Colonic mucosa (tissue), 4 donors: ENCODE measurements at regions not wholly inside any gene's neighbourhood (a gene's known extent, or its start where the extent isn't known, plus 50 kb on each side); places are given as distances from the start of the nearest gene placed in this dataset.

Source experiments
- DNase-seq: peaks from one replicate; pipeline ENCODE4 v3.0.0-alpha.2; 2020
- H3K27ac ChIP-seq: fragments of 200-600 bp; one replicate; pipeline ENCODE4 v1.8.0; 2021
- H3K27me3 ChIP-seq: fragments of 200-600 bp; one replicate; pipeline ENCODE4 v1.8.0; 2021
- H3K36me3 ChIP-seq: fragments of 200-600 bp; one replicate; pipeline ENCODE4 v1.8.0; 2021
- H3K4me1 ChIP-seq: fragments of 200-600 bp; one replicate; pipeline ENCODE4 v1.8.0; 2021; ENCODE audit warnings: mild to moderate bottlenecking
- H3K4me3 ChIP-seq: fragments of 200-600 bp; one replicate; pipeline ENCODE4 v1.8.0; 2021
- H3K9ac ChIP-seq, 2 donors: one replicate each; pipeline ENCODE4 v1.7.0; 2013; ENCODE audit warnings: control low read depth in 2 of 2, low read depth in 2 of 2, low read length in 2 of 2
- H3K9me3 ChIP-seq: fragments of 200-600 bp; one replicate; pipeline ENCODE4 v1.8.0; 2021
- CTCF ChIP-seq: fragments of 200-600 bp; IDR thresholded peaks from one replicate; pipeline ENCODE4 v1.8.0; 2022; ENCODE audit warnings: antibody characterized with exemption, mild to moderate bottlenecking
- intact Hi-C: fragments of 100-400 bp; cut with DNase I; formaldehyde crosslinking; loops from one replicate; pipeline ENCODE4 v1.14.1; 2022
- donor health status: healthy.
- donor health status: DM: no; HTN: no; CAD: no.
- donor health status: DM: no; HTN: no; CAD: no.

GRCh38 chr3:98972155-98972554 is 70.7 kb upstream of the DCBLD2 start:
- TF ChIP-seq CTCF: no peak
- DNase-seq: no peak
- Histone ChIP-seq H3K9ac (no peak overlapping the region), H3K4me1 (no peaks in the 10 kb centered on the region), H3K27me3 (no peaks in the 10 kb centered on the region), H3K4me3 (no peak overlapping the region), H3K9me3 (no peaks in the 10 kb centered on the region), H3K36me3 (no peaks in the 10 kb centered on the region), H3K27ac (no peak overlapping the region)
- intact Hi-C loops: no loop called here

- Histone ChIP-seq H3K9ac (no peak overlapping the region), H3K36me3 (no peaks in the 10 kb centered on the region), H3K9me3 (no peaks in the 10 kb centered on the region), H3K27ac (no peak overlapping the region), H3K4me3 (no peak overlapping the region), H3K4me1 (no peaks in the 10 kb centered on the region), H3K27me3 (no peaks in the 10 kb centered on the region)
- DNase-seq: no peak
- intact Hi-C loops: no loop called here
- no peak for TF ChIP-seq CTCF
Measured at GRCh38 chr3:98971169-98971681, 69.7 kb upstream of the DCBLD2 start.

- Histone ChIP-seq H3K9ac (no peak overlapping the region), H3K27me3 (no peaks in the 10 kb centered on the region), H3K27ac (no peak overlapping the region), H3K4me3 (no peak overlapping the region), H3K36me3 (no peaks in the 10 kb centered on the region), H3K9me3 (no peaks in the 10 kb centered on the region), H3K4me1 (no peaks in the 10 kb centered on the region)
- intact Hi-C loops: no loop called here
- no peak for TF ChIP-seq CTCF
- DNase-seq: no peak
Measured at GRCh38 chr3:98969295-98969694, 67.8 kb upstream of the DCBLD2 start.

GRCh38 chr3:98968824-98969223 is 67.3 kb upstream of the DCBLD2 start:
- no peak overlapping the region for H3K27ac ChIP-seq
- H3K36me3 ChIP-seq: no peaks in the 10 kb centered on the region
- H3K27me3 ChIP-seq: no peaks in the 10 kb centered on the region
- H3K9me3 ChIP-seq: no peaks in the 10 kb centered on the region
- intact Hi-C loops: no loop called here
- no peak for TF ChIP-seq CTCF
- H3K4me3 ChIP-seq: no peak overlapping the region
- no peak for DNase-seq
- no peaks in the 10 kb centered on the region for H3K4me1 ChIP-seq
- no peak overlapping the region for H3K9ac ChIP-seq

- Histone ChIP-seq H3K36me3 (no peaks in the 10 kb centered on the region), H3K27ac (no peak overlapping the region), H3K9me3 (no peaks in the 10 kb centered on the region), H3K9ac (no peak overlapping the region), H3K4me3 (no peak overlapping the region), H3K27me3 (no peaks in the 10 kb centered on the region), H3K4me1 (no peaks in the 10 kb centered on the region)
- intact Hi-C loops: no loop called here
- no peak for TF ChIP-seq CTCF
- DNase-seq: no peak
Measured at GRCh38 chr3:98968347-98968746, 66.9 kb upstream of the DCBLD2 start.

- H3K9ac ChIP-seq: no peak overlapping the region
- H3K4me1 ChIP-seq: no peaks in the 10 kb centered on the region
- H3K27me3 ChIP-seq: no peaks in the 10 kb centered on the region
- H3K9me3 ChIP-seq: no peaks in the 10 kb centered on the region
- H3K27ac ChIP-seq: no peak overlapping the region
- H3K4me3 ChIP-seq: no peak overlapping the region
- H3K36me3 ChIP-seq: no peaks in the 10 kb centered on the region
- no peak for TF ChIP-seq CTCF
- no peak for DNase-seq
- intact Hi-C loops: no loop called here
Measured at GRCh38 chr3:98967758-98968157, 66.3 kb upstream of the DCBLD2 start.
